Panc1 (cell line): ENCODE measurements at regions not wholly inside any gene's neighbourhood (a gene's known extent, or its start where the extent isn't known, plus 50 kb on each side); places are given as distances from the start of the nearest gene placed in this dataset.

Source experiments
- ATAC-seq: fragments of 200-7000 bp; cut with Tn5 transposase; 2 replicates; pipeline ENCODE4 v1.9.1; 2020; ENCODE audit warnings: mild to moderate bottlenecking, moderate library complexity
- BruUV-seq: library from RNA; stranded (reverse); fragments of 400-500 nt; replicated peaks from 2 replicates; lab custom pipeline; 2021; lab: Mats Ljungman, UMichigan
- CTCF ChIA-PET: fragments of 300-600 bp; sonication (Branson Sonifier 250); formaldehyde crosslinking; loops from one replicate; lab custom pipeline; 2022; ENCODE audit warnings: antibody characterized with exemption; lab: Charles Lee
- POLR2A ChIA-PET: fragments of 300-600 bp; sonication (Branson Sonifier 250); formaldehyde crosslinking; loops from one replicate; lab custom pipeline; 2022; ENCODE audit warnings: antibody characterized with exemption; lab: Charles Lee
- DNase-seq: peaks from one replicate; pipeline ENCODE4 v3.0.0-alpha.2; 2010; ENCODE audit warnings: low read depth, low spot score
- H3K27ac ChIP-seq: 2 replicates; pipeline ENCODE4 v1.5.1; 2011; ENCODE audit warnings: mild to moderate bottlenecking, low read length, inconsistent platforms
- H3K27me3 ChIP-seq: fragments of 200-500 bp; sonication (Bioruptor generic); 2 replicates; pipeline ENCODE4 v1.6.0; 2014; ENCODE audit warnings: low read length, inconsistent platforms; ENCODE audit not compliant: control insufficient read depth, insufficient read depth
- H3K36me3 ChIP-seq: fragments of 200-500 bp; sonication (Bioruptor generic); 2 replicates; pipeline ENCODE4 v1.5.1; 2014; ENCODE audit warnings: inconsistent platforms, mild to moderate bottlenecking, low read length, moderate library complexity; ENCODE audit not compliant: control insufficient read depth, insufficient read depth
- H3K4me1 ChIP-seq: 2 replicates; pipeline ENCODE4 v1.5.1; 2011; ENCODE audit warnings: inconsistent platforms, mild to moderate bottlenecking, low read length, moderate library complexity; ENCODE audit not compliant: control insufficient read depth, insufficient read depth
- H3K4me3 ChIP-seq, 2 experiments: 2 replicates each; pipeline ENCODE4 v1.5.1; 2011 to 2012; ENCODE audit warnings: low read depth in 2 of 2, low read length in 2 of 2, mild to moderate bottlenecking in 2 of 2, inconsistent platforms in 1 of 2, moderate library complexity in 1 of 2
- H3K9me3 ChIP-seq: fragments of 200-500 bp; sonication (Bioruptor generic); 2 replicates; pipeline ENCODE4 v1.5.1; 2014; ENCODE audit warnings: low read depth, mild to moderate bottlenecking, inconsistent platforms, low read length, moderate library complexity; ENCODE audit not compliant: control insufficient read depth, insufficient read depth
- POLR2AphosphoS5 ChIP-seq: IDR thresholded peaks from 2 replicates; pipeline ENCODE4 v1.6.1; 2012; ENCODE audit warnings: mild to moderate bottlenecking, low read depth, low read length, moderate library complexity
- SIN3A ChIP-seq: IDR thresholded peaks from 2 replicates; pipeline ENCODE4 v1.6.1; 2012; ENCODE audit warnings: low read depth, mild to moderate bottlenecking, low read length, moderate library complexity, borderline replicate concordance; ENCODE audit not compliant: insufficient read depth
- TCF7L2 ChIP-seq: IDR thresholded peaks from 2 replicates; pipeline ENCODE4 v1.6.1; 2011; ENCODE audit warnings: mild to moderate bottlenecking, low read depth, low read length, inconsistent platforms
- in situ Hi-C: cut with HindIII; loops from 2 replicates; pipeline ENCODE4 v1.10.0; 2016; ENCODE audit warnings: low sequenced_read_pairs, low pct_unique_long_range_greater_than_20kb
- intact Hi-C: fragments of 100-400 bp; cut with micrococcal nuclease; formaldehyde crosslinking; loops from one replicate; pipeline ENCODE4 v1.10.0; 2022; ENCODE audit not compliant: unreplicated experiment
- TF ChIP-seq, protein P1 (sequence below), 2 experiments: IDR thresholded peaks; 2 replicates each; pipeline ENCODE4 v1.6.1; 2011 to 2012; ENCODE audit warnings: low read depth in 2 of 2, control low read depth in 1 of 2, low read length in 1 of 2, mild to moderate bottlenecking in 1 of 2, moderate library complexity in 1 of 2; ENCODE audit not compliant: insufficient read depth in 1 of 2
- TF ChIP-seq, protein P2 (sequence below): fragments of 450-650 bp; IDR thresholded peaks from 2 replicates; pipeline ENCODE4 v1.5.1; 2017; ENCODE audit warnings: mild to moderate bottlenecking

DNA sequence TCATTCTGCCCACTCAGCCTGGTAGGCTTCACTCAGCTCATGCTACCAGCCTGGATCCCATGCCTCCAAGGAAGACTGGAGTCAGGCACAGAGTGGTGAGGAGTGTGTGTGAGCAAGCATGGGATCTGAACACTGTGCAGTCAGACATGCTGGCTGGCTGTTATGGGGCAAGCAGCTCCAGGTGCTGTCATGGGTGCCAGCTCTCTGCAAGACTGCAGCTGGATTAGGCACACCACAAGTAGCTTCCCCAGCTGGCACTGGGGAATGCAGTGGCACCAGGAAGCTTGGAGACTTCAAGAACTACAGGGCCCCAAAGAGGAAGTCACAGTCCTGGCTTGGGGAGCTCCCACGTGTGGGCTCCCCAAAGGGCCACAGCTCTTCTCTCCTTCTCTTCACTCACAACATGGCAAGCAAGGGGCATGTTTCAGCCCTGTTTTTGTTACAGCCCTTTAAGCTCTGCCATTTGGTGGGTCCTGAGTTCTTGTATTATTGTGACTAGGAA lies 202.5 kb downstream of the VRK1 start:
- intact Hi-C loops: no loop called here
- TF ChIP-seq SIN3A: no peak
- TF ChIP-seq, protein P1, sequence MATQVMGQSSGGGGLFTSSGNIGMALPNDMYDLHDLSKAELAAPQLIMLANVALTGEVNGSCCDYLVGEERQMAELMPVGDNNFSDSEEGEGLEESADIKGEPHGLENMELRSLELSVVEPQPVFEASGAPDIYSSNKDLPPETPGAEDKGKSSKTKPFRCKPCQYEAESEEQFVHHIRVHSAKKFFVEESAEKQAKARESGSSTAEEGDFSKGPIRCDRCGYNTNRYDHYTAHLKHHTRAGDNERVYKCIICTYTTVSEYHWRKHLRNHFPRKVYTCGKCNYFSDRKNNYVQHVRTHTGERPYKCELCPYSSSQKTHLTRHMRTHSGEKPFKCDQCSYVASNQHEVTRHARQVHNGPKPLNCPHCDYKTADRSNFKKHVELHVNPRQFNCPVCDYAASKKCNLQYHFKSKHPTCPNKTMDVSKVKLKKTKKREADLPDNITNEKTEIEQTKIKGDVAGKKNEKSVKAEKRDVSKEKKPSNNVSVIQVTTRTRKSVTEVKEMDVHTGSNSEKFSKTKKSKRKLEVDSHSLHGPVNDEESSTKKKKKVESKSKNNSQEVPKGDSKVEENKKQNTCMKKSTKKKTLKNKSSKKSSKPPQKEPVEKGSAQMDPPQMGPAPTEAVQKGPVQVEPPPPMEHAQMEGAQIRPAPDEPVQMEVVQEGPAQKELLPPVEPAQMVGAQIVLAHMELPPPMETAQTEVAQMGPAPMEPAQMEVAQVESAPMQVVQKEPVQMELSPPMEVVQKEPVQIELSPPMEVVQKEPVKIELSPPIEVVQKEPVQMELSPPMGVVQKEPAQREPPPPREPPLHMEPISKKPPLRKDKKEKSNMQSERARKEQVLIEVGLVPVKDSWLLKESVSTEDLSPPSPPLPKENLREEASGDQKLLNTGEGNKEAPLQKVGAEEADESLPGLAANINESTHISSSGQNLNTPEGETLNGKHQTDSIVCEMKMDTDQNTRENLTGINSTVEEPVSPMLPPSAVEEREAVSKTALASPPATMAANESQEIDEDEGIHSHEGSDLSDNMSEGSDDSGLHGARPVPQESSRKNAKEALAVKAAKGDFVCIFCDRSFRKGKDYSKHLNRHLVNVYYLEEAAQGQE (IDR thresholded peaks at IDR 0.05; ENCODE audit: insufficient read depth in 1 of 2, low read depth in 2 of 2, low read length in 1 of 2): no peak
- no peak for TF ChIP-seq TCF7L2
- TF ChIP-seq POLR2AphosphoS5: no peak
- TF ChIP-seq, protein P2, sequence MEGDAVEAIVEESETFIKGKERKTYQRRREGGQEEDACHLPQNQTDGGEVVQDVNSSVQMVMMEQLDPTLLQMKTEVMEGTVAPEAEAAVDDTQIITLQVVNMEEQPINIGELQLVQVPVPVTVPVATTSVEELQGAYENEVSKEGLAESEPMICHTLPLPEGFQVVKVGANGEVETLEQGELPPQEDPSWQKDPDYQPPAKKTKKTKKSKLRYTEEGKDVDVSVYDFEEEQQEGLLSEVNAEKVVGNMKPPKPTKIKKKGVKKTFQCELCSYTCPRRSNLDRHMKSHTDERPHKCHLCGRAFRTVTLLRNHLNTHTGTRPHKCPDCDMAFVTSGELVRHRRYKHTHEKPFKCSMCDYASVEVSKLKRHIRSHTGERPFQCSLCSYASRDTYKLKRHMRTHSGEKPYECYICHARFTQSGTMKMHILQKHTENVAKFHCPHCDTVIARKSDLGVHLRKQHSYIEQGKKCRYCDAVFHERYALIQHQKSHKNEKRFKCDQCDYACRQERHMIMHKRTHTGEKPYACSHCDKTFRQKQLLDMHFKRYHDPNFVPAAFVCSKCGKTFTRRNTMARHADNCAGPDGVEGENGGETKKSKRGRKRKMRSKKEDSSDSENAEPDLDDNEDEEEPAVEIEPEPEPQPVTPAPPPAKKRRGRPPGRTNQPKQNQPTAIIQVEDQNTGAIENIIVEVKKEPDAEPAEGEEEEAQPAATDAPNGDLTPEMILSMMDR: no peak
- ATAC-seq (no peak), DNase-seq (no peak)
- Histone ChIP-seq H3K27me3 (no peaks in the 10 kb centered on the region; the same call in 1 of the 2 replicates), H3K4me3 (no peak overlapping the region), H3K9me3 (no peaks in the 10 kb centered on the region), H3K27ac (no peak overlapping the region), H3K4me1 (no peaks in the 10 kb centered on the region), H3K36me3 (no peaks in the 10 kb centered on the region)
- ChIA-PET CTCF (no interaction called here), POLR2A (interaction anchor here (0.8 kb wide), 1 partner anchor 324 kb away, joined by 3 read pairs; no protein-coding TSS in a partner anchor)
- no TSS peak for BruUV-seq
- in situ Hi-C loops: no loop called here

DNA sequence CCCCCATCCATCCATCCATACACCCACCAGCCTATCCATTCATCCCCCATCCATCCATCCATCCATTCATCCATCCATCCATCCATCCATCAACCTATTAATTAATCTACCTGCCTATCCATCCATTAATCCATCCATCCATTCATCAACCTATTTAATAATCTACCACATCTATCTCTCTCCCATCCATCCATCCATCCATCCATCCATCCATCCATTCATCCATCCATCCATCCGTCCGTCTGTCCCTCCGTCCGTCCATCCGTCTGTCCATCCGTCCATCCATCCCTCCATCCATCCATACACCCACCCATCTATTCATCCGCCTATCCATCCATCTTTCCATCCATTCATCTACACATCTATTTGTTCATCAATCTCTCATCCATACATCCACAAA lies 205.3 kb downstream of the VRK1 start:
- no peaks in the 10 kb centered on the region for H3K4me1 ChIP-seq
- H3K9me3 ChIP-seq: no peaks in the 10 kb centered on the region
- no peak for ATAC-seq
- intact Hi-C loops (no loop called here), in situ Hi-C loops (no loop called here)
- H3K4me3 ChIP-seq: no peak overlapping the region
- no peak for DNase-seq
- CTCF ChIA-PET: no interaction called here
- H3K27ac ChIP-seq: no peak overlapping the region
- no TSS peak for BruUV-seq
- TF ChIP-seq POLR2AphosphoS5 (no peak), SIN3A (no peak), TCF7L2 (no peak)
- TF ChIP-seq, protein P1 (IDR thresholded peaks at IDR 0.05; ENCODE audit: insufficient read depth in 1 of 2, low read depth in 2 of 2, low read length in 1 of 2): no peak
- TF ChIP-seq, protein P2: no peak
- POLR2A ChIA-PET: no interaction called here
- H3K27me3 ChIP-seq: no peaks in the 10 kb centered on the region
- H3K36me3 ChIP-seq: no peaks in the 10 kb centered on the region
